ENCODE measurements at regions not wholly inside any gene's neighbourhood (a gene's known extent, or its start where the extent isn't known, plus 50 kb on each side); places are given as distances from the start of the nearest gene placed in this dataset.

DNA sequence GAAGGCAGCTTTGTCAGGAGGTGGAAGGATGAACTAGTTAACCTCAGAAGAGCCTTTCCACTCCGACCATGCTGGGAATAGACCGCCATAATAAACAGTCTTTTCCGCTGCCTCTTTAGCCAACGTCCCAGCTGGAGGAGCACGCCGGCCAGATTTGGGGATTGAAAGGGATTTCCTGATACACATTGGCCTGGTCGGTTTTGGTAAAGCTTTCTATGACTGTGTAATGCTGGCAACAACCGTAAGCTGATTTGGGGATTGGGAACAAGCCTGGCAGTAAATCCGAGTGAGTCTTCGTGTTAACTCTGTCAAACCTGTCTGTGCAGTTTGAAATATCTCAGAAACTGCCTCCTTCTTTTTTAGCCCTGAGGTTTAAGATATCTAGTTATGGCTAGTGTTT is 87.0 kb downstream of the DAD1 start:
- H3K36me3 Mint-ChIP-seq, result no peaks in the 10 kb centered on the region
- DNase-seq, result no peak
- no peak overlapping the region for H3K27ac ChIP-seq (ENCODE audit: low read depth in 1 of 2, low read length in 2 of 2)
- peaks cover 0 to 3% (median 0%) of the 10 kb centered on the region in 7 donors for H3K9me3 Mint-ChIP-seq
- H3K27ac Mint-ChIP-seq, result no peak overlapping the region
- TF ChIP-seq, protein P1, sequence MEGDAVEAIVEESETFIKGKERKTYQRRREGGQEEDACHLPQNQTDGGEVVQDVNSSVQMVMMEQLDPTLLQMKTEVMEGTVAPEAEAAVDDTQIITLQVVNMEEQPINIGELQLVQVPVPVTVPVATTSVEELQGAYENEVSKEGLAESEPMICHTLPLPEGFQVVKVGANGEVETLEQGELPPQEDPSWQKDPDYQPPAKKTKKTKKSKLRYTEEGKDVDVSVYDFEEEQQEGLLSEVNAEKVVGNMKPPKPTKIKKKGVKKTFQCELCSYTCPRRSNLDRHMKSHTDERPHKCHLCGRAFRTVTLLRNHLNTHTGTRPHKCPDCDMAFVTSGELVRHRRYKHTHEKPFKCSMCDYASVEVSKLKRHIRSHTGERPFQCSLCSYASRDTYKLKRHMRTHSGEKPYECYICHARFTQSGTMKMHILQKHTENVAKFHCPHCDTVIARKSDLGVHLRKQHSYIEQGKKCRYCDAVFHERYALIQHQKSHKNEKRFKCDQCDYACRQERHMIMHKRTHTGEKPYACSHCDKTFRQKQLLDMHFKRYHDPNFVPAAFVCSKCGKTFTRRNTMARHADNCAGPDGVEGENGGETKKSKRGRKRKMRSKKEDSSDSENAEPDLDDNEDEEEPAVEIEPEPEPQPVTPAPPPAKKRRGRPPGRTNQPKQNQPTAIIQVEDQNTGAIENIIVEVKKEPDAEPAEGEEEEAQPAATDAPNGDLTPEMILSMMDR (IDR thresholded peaks at IDR 0.05), result no peak
- no peak overlapping the region for H3K9ac ChIP-seq (ENCODE audit: insufficient read depth, low read length, poor library complexity, severe bottlenecking)
- no peak overlapping the region for H3K4me3 Mint-ChIP-seq
- no peaks in the 10 kb centered on the region for H3K9me3 ChIP-seq (replicated peaks in 1 of 2; ENCODE audit: control insufficient read depth in 1 of 2, insufficient read depth in 1 of 2, low read length in 2 of 2)
- H3K4me1 Mint-ChIP-seq, result no peaks in the 10 kb centered on the region
- no peak overlapping the region for H3K4me2 ChIP-seq (replicated peaks; ENCODE audit: extremely low read depth, low read length, poor library complexity, severe bottlenecking)
- peaks cover 0 to under 1% (median 0%) of the 10 kb centered on the region in 3 donors for H3K27me3 Mint-ChIP-seq (ENCODE audit: low read depth in 3 of 3)
- no peaks in the 10 kb centered on the region for H3K79me2 ChIP-seq (ENCODE audit: insufficient read depth, low read length)
- H3K27me3 ChIP-seq (ENCODE audit: control insufficient read depth in 2 of 2, insufficient read depth in 2 of 2, low read length in 2 of 2), result no peaks in the 10 kb centered on the region
- no peaks in the 10 kb centered on the region for H4K20me1 ChIP-seq (ENCODE audit: insufficient read depth, low read length)
- H2AFZ ChIP-seq (ENCODE audit: insufficient read depth, low read depth, low read length, poor library complexity, severe bottlenecking), result no peak overlapping the region
- H3K4me1 ChIP-seq (ENCODE audit: control insufficient read depth in 1 of 2, insufficient read depth in 2 of 2, low read length in 2 of 2), result no peaks in the 10 kb centered on the region
- intact Hi-C loops (cut with micrococcal nuclease), result no loop called here
- 92% methylated on average over 8 of the region's 10 CpGs for WGBS (ENCODE audit: insufficient coverage)
- H3K36me3 ChIP-seq (replicated peaks in 1 of 2; ENCODE audit: control insufficient read depth in 1 of 2, insufficient read depth in 2 of 2, low read length in 2 of 2), result no peaks in the 10 kb centered on the region
- no peak overlapping the region for H3K4me3 ChIP-seq (replicated peaks in 1 of 3; ENCODE audit: low read depth in 2 of 3, low read length in 3 of 3)

DNA sequence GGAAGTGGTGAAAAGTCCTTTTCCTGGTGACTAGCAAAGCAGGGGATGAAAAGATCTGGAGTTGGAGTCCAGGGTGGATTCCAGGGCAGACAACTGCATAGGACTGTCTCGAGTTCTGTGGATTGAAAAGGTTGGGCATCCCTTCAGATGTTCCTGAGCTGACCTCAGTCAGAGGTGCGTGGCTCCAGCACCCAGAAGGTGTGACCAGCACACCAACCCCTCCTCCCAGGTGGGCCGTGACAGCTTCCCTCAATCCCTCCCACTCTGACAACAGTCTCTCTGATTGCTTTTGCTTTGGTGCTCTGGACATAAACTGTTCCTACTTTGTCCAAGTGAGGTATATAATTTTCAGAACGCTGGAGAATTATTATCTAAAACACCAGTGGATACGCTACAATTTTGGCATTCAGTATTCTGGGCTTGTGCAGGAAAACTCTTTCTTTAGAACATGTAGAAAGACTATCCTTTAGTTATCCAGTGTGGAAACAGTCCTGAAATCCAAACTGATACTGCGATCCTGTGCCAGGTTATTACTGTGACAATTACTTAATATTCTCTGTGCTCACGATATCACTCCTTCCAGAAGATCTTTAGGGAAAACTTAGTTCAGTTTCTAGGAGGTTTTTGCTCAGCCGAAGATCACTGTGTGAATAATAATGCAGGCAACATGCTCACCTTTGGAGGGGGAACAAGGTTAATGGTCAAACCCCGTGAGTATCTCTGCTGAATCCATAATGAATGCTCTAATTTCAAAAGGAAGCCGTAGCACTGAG is 87.9 kb downstream of the DAD1 start:
- H3K4me3 Mint-ChIP-seq, result no peak overlapping the region
- H3K27ac Mint-ChIP-seq, result no peak overlapping the region
- Histone ChIP-seq H3K9ac (ENCODE audit: insufficient read depth, low read length, poor library complexity, severe bottlenecking) (no peak overlapping the region), H3K27ac (ENCODE audit: low read depth in 1 of 2, low read length in 2 of 2) (no peak overlapping the region), H3K4me3 (replicated peaks in 1 of 3; ENCODE audit: low read depth in 2 of 3, low read length in 3 of 3) (no peak overlapping the region), H3K9me3 (replicated peaks in 1 of 2; ENCODE audit: control insufficient read depth in 1 of 2, insufficient read depth in 1 of 2, low read length in 2 of 2) (no peaks in the 10 kb centered on the region), H2AFZ (ENCODE audit: insufficient read depth, low read depth, low read length, poor library complexity, severe bottlenecking) (no peak overlapping the region), H4K20me1 (ENCODE audit: insufficient read depth, low read length) (no peaks in the 10 kb centered on the region), H3K4me2 (replicated peaks; ENCODE audit: extremely low read depth, low read length, poor library complexity, severe bottlenecking) (no peak overlapping the region), H3K79me2 (ENCODE audit: insufficient read depth, low read length) (no peaks in the 10 kb centered on the region), H3K4me1 (ENCODE audit: control insufficient read depth in 1 of 2, insufficient read depth in 2 of 2, low read length in 2 of 2) (no peaks in the 10 kb centered on the region), H3K27me3 (ENCODE audit: control insufficient read depth in 2 of 2, insufficient read depth in 2 of 2, low read length in 2 of 2) (no peaks in the 10 kb centered on the region), H3K36me3 (replicated peaks in 1 of 2; ENCODE audit: control insufficient read depth in 1 of 2, insufficient read depth in 2 of 2, low read length in 2 of 2) (no peaks in the 10 kb centered on the region)
- peaks cover 0 to 3% (median 0%) of the 10 kb centered on the region in 7 donors for H3K9me3 Mint-ChIP-seq
- TF ChIP-seq, protein P1 (IDR thresholded peaks at IDR 0.05), result no peak
- WGBS (ENCODE audit: insufficient coverage), result 70% methylated on average over 2 of the region's 10 CpGs
- H3K36me3 Mint-ChIP-seq, result no peaks in the 10 kb centered on the region
- intact Hi-C loops (cut with micrococcal nuclease), result no loop called here
- H3K27me3 Mint-ChIP-seq (ENCODE audit: low read depth in 3 of 3), result peaks cover 0 to 1% (median 0%) of the 10 kb centered on the region in 3 donors
- no peaks in the 10 kb centered on the region for H3K4me1 Mint-ChIP-seq
- DNase-seq, result no peak

Measured in CD14-positive monocyte (primary cell).